SK-N-SH (cell line): ENCODE measurements at regions not wholly inside any gene's neighbourhood (a gene's known extent, or its start where the extent isn't known, plus 50 kb on each side); places are given as distances from the start of the nearest gene placed in this dataset.

Experiments used
- CTCF ChIA-PET: fragments of 300-600, 350-600 bp; formaldehyde crosslinking; extraction: SDS; loops from one replicate; lab custom pipeline; 2021; lab: Yijun Ruan, JAX
- POLR2A ChIA-PET: fragments of 350-600 bp; sonication (Branson Sonifier 250); formaldehyde crosslinking; extraction: SDS; loops from one replicate; lab custom pipeline; 2020; ENCODE audit warnings: antibody characterized with exemption, inconsistent platforms; lab: Yijun Ruan, JAX
- DNase-seq: peaks from one replicate; pipeline ENCODE4 v3.0.0; 2012
- H2AFZ ChIP-seq: fragments of 200-600 bp; sonication (generic); 2 replicates; pipeline ENCODE4 v1.8.1; 2016; ENCODE audit warnings: antibody characterized with exemption, mild to moderate bottlenecking, low read depth
- H3F3A ChIP-seq: fragments of 200-600 bp; sonication (generic); replicated peaks from 2 replicates; pipeline ENCODE3; 2016; ENCODE audit warnings: antibody characterized with exemption, mild to moderate bottlenecking; ENCODE audit not compliant: insufficient read depth
- H3K27ac ChIP-seq, 2 experiments: fragments of 200-500 bp in 1 of 2; fragments of 200-600 bp in 1 of 2; sonication (Bioruptor generic) in 1 of 2; sonication (generic), shearing (Covaris generic) in 1 of 2; 2 replicates each; pipeline versions ENCODE4 v1.5.1 to v1.6.1; 2014 to 2016; ENCODE audit warnings: low read depth in 2 of 2, inconsistent platforms in 1 of 2, low read length in 1 of 2, mild to moderate bottlenecking in 1 of 2, mixed read lengths in 1 of 2
- H3K27me3 ChIP-seq: fragments of 200-600 bp; sonication (generic), shearing (Covaris generic); 2 replicates; pipeline ENCODE4 v1.6.1; 2016; ENCODE audit warnings: mixed run types; ENCODE audit not compliant: insufficient read depth
- H3K36me3 ChIP-seq, 2 experiments: fragments of 200-500 bp in 1 of 2; fragments of 200-600 bp in 1 of 2; sonication (Bioruptor generic) in 1 of 2; sonication (generic) in 1 of 2; replicated peaks in 1 of 2; 2 replicates each; pipeline versions ENCODE3 to v1.5.1; 2014 to 2016; ENCODE audit warnings: low read length in 1 of 2, mild to moderate bottlenecking in 1 of 2; ENCODE audit not compliant: insufficient read depth in 2 of 2, control insufficient read depth in 1 of 2
- H3K4me1 ChIP-seq, 2 experiments: fragments of 200-500 bp in 1 of 2; fragments of 200-600 bp in 1 of 2; sonication (Bioruptor generic) in 1 of 2; sonication (generic), shearing (Covaris generic) in 1 of 2; 2 replicates each; pipeline versions ENCODE4 v1.5.1 to v1.6.1; 2014 to 2016; ENCODE audit warnings: low read depth in 1 of 2, low read length in 1 of 2, mixed run types in 1 of 2; ENCODE audit not compliant: insufficient read depth in 2 of 2, control insufficient read depth in 1 of 2
- H3K4me2 ChIP-seq: fragments of 200-600 bp; sonication (generic), shearing (Covaris generic); 2 replicates; pipeline ENCODE4 v1.6.1; 2017; ENCODE audit warnings: mixed run types
- H3K4me3 ChIP-seq, 2 experiments: fragments of 200-500 bp in 1 of 2; fragments of 200-600 bp in 1 of 2; sonication (Bioruptor generic) in 1 of 2; sonication (generic), shearing (Covaris generic) in 1 of 2; 2 replicates each; pipeline versions ENCODE4 v1.5.1 to v1.8.1; 2014 to 2016; ENCODE audit warnings: low read depth in 2 of 2, inconsistent platforms in 1 of 2, low read length in 1 of 2, mild to moderate bottlenecking in 1 of 2, mixed read lengths in 1 of 2, moderate library complexity in 1 of 2
- H3K79me2 ChIP-seq: fragments of 200-600 bp; sonication (generic); 2 replicates; pipeline ENCODE4 v1.8.1; 2017; ENCODE audit warnings: mild to moderate bottlenecking; ENCODE audit not compliant: insufficient read depth
- H3K9ac ChIP-seq: fragments of 200-600 bp; sonication (generic); 2 replicates; pipeline ENCODE4 v1.6.1; 2017; ENCODE audit warnings: mixed run types
- H3K9me2 ChIP-seq: fragments of 200-600 bp; sonication (generic); 2 replicates; pipeline ENCODE4 v1.6.1; 2017; ENCODE audit warnings: mixed run types
- H3K9me3 ChIP-seq: fragments of 200-600 bp; sonication (generic); 2 replicates; pipeline ENCODE4 v1.6.1; 2017; ENCODE audit warnings: mixed run types, mild to moderate bottlenecking, moderate library complexity
- H4K20me1 ChIP-seq: fragments of 200-600 bp; sonication (generic); 2 replicates; pipeline ENCODE4 v1.6.1; 2017; ENCODE audit warnings: mild to moderate bottlenecking, mixed run types; ENCODE audit not compliant: insufficient read depth
- EZH2phosphoT487 ChIP-seq: fragments of 200-600 bp; sonication (generic); IDR thresholded peaks from 2 replicates; pipeline ENCODE4 v1.6.1; 2017; ENCODE audit warnings: low read depth, mixed run types, mild to moderate bottlenecking, antibody characterized with exemption, moderate library complexity, borderline replicate concordance
- FOXJ3 ChIP-seq: sonication (generic); formaldehyde crosslinking; IDR thresholded peaks from 2 replicates; pipeline ENCODE4 v1.5.1; 2020; ENCODE audit warnings: mild to moderate bottlenecking, missing genetic modification reagents
- IRF3 ChIP-seq: fragments of 150-350 bp; IDR thresholded peaks from 2 replicates; pipeline ENCODE4 v1.6.1; 2016; ENCODE audit warnings: mild to moderate bottlenecking, low read depth, low read length
- NFIC ChIP-seq: IDR thresholded peaks from 2 replicates; pipeline ENCODE4 v1.4.0; 2012; ENCODE audit warnings: borderline replicate concordance
- RFX5 ChIP-seq: IDR thresholded peaks from 2 replicates; pipeline ENCODE4 v1.6.1; 2012; ENCODE audit warnings: mild to moderate bottlenecking, improper control_type of control experiment, low read length
- RXRA ChIP-seq: IDR thresholded peaks from 2 replicates; pipeline ENCODE4 v1.4.0; 2012; ENCODE audit warnings: low read depth, mild to moderate bottlenecking, borderline replicate concordance
- TEAD4 ChIP-seq: IDR thresholded peaks from 2 replicates; pipeline ENCODE4 v1.4.0; 2012; ENCODE audit warnings: mild to moderate bottlenecking, borderline replicate concordance; ENCODE audit not compliant: insufficient read depth
- USF2 ChIP-seq: fragments of 150-350 bp; IDR thresholded peaks from 2 replicates; pipeline ENCODE4 v1.6.1; 2017; ENCODE audit warnings: antibody characterized with exemption, low read length, low read depth, borderline replicate concordance
- YY1 ChIP-seq: IDR thresholded peaks from 2 replicates; pipeline ENCODE4 v1.4.0; 2012; ENCODE audit warnings: low read depth, mild to moderate bottlenecking
- WGBS: methylation state at CpG from one replicate; pipeline ENCODE4 v1.1.6; 2017; ENCODE audit warnings: low lambda C conversion rate; 5-methylcytosine and 5-hydroxymethylcytosine counted together
- TF ChIP-seq, protein P1 (sequence below): IDR thresholded peaks from 2 replicates; pipeline ENCODE4; 2012
- TF ChIP-seq, protein P2 (sequence below): IDR thresholded peaks from 2 replicates; pipeline ENCODE4 v1.4.0; 2012; ENCODE audit warnings: low read depth, borderline replicate concordance
- TF ChIP-seq, protein P3 (sequence below): IDR thresholded peaks from 2 replicates; pipeline ENCODE4 v1.4.0; 2012; ENCODE audit warnings: low read depth

DNA sequence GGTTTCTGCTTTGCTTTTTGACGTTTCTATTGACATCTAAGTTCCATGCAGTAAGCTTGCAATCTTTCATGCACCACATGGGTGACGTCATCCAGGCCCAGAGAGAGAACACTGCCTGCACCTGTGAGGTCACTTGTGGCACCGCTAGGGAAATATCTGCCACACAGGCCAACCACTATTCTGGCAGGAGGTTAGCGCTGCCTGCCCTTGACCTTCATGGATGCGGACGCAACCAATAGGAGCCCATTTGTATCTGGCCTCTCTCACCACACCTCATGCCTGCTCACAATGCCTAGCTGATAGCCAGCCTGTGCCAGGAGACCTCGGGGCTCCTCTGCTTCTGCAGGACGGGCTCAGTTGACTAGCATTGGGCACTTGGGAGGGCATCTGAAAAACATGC is 55.8 kb upstream of the PRR23E start:
- no peak for DNase-seq
- H2AFZ ChIP-seq = no peak overlapping the region
- no peak overlapping the region for H3K4me3 ChIP-seq
- H3K79me2 ChIP-seq = no peaks in the 10 kb centered on the region
- no peak overlapping the region for H3K4me2 ChIP-seq
- peaks cover 8 to 84% of the 10 kb centered on the region in 2 experiments; a peak in 3 of 4 replicates for H3K4me1 ChIP-seq
- H3K27ac ChIP-seq = no peak overlapping the region
- no peaks in the 10 kb centered on the region for H3K27me3 ChIP-seq
- TF ChIP-seq TEAD4 (no peak), NFIC (no peak), RFX5 (no peak), RXRA (no peak), EZH2phosphoT487 (no peak), YY1 (no peak), IRF3 (no peak), USF2 (no peak), FOXJ3 (CRISPR knock-in tag) (no peak)
- TF ChIP-seq, protein P1, sequence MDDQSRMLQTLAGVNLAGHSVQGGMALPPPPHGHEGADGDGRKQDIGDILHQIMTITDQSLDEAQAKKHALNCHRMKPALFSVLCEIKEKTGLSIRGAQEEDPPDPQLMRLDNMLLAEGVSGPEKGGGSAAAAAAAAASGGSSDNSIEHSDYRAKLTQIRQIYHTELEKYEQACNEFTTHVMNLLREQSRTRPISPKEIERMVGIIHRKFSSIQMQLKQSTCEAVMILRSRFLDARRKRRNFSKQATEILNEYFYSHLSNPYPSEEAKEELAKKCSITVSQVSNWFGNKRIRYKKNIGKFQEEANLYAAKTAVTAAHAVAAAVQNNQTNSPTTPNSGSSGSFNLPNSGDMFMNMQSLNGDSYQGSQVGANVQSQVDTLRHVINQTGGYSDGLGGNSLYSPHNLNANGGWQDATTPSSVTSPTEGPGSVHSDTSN = no peak
- TF ChIP-seq, protein P2, sequence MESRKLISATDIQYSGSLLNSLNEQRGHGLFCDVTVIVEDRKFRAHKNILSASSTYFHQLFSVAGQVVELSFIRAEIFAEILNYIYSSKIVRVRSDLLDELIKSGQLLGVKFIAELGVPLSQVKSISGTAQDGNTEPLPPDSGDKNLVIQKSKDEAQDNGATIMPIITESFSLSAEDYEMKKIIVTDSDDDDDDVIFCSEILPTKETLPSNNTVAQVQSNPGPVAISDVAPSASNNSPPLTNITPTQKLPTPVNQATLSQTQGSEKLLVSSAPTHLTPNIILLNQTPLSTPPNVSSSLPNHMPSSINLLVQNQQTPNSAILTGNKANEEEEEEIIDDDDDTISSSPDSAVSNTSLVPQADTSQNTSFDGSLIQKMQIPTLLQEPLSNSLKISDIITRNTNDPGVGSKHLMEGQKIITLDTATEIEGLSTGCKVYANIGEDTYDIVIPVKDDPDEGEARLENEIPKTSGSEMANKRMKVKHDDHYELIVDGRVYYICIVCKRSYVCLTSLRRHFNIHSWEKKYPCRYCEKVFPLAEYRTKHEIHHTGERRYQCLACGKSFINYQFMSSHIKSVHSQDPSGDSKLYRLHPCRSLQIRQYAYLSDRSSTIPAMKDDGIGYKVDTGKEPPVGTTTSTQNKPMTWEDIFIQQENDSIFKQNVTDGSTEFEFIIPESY = no peak
- TF ChIP-seq, protein P3, sequence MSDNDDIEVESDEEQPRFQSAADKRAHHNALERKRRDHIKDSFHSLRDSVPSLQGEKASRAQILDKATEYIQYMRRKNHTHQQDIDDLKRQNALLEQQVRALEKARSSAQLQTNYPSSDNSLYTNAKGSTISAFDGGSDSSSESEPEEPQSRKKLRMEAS = no peak
- ChIA-PET CTCF (interaction anchor here (0.5 to 2.4 kb wide), 10 partner anchors 15 to 458 kb away, joined by 3 to 11 read pairs (median 3); no protein-coding TSS in a partner anchor), POLR2A (no interaction called here)
- no peaks in the 10 kb centered on the region for H4K20me1 ChIP-seq
- H3K9me3 ChIP-seq = no peaks in the 10 kb centered on the region
- no peaks in the 10 kb centered on the region for H3F3A ChIP-seq
- H3K9me2 ChIP-seq = no peaks in the 10 kb centered on the region
- H3K9ac ChIP-seq = no peak overlapping the region
- WGBS = 81% methylated on average over 6 of the region's 8 CpGs
- H3K36me3 ChIP-seq = no peaks in the 10 kb centered on the region
